Left ventricle myocardium inferior (tissue), 1 donor: ENCODE measurements at regions not wholly inside any gene's neighbourhood (a gene's known extent, or its start where the extent isn't known, plus 50 kb on each side); places are given as distances from the start of the nearest gene placed in this dataset.

ENCODE experiments used
- DNase-seq: peaks from one replicate; pipeline ENCODE4 v3.0.0-alpha.2; 2020
- H3K27ac ChIP-seq: fragments of 200-600 bp; replicated peaks from 2 replicates; pipeline ENCODE4 v1.8.0; 2021
- H3K27me3 ChIP-seq: fragments of 200-600 bp; 2 replicates; pipeline ENCODE4 v1.8.0; 2021; ENCODE audit warnings: low read depth
- H3K36me3 ChIP-seq: fragments of 200-600 bp; 2 replicates; pipeline ENCODE4 v1.8.0; 2021
- H3K4me1 ChIP-seq: fragments of 200-600 bp; 2 replicates; pipeline ENCODE4 v1.8.0; 2021
- H3K4me3 ChIP-seq: fragments of 200-600 bp; 2 replicates; pipeline ENCODE4 v1.8.0; 2021; ENCODE audit warnings: mild to moderate bottlenecking, moderate library complexity
- H3K9me3 ChIP-seq: fragments of 200-600 bp; replicated peaks from 2 replicates; pipeline ENCODE4 v1.8.0; 2021
- CTCF ChIP-seq: fragments of 200-600 bp; IDR thresholded peaks from 2 replicates; pipeline ENCODE4 v1.8.0; 2021; ENCODE audit warnings: antibody characterized with exemption, mild to moderate bottlenecking, borderline replicate concordance
- intact Hi-C: fragments of 100-400 bp; cut with micrococcal nuclease; formaldehyde crosslinking; loops from one replicate; pipeline ENCODE4 v1.11.0; 2022
- donor health status: DM: no; HTN: yes; CAD: no; lungs with severe emphysema.

GRCh38 chr6:153941768-153942167, 97.3 kb upstream of the OPRM1 start:
- DNase-seq: no peak
- no peaks in the 10 kb centered on the region for H3K4me1 ChIP-seq
- no peak overlapping the region for H3K27ac ChIP-seq
- H3K36me3 ChIP-seq: no peaks in the 10 kb centered on the region
- TF ChIP-seq CTCF: no peak
- H3K27me3 ChIP-seq: no peaks in the 10 kb centered on the region
- no peak overlapping the region for H3K4me3 ChIP-seq
- no peaks in the 10 kb centered on the region for H3K9me3 ChIP-seq
- intact Hi-C loops: no loop called here

- Histone ChIP-seq H3K9me3 (peaks cover 18% of the 10 kb centered on the region), H3K4me3 (no peak overlapping the region), H3K4me1 (no peaks in the 10 kb centered on the region), H3K27ac (no peak overlapping the region), H3K36me3 (no peaks in the 10 kb centered on the region), H3K27me3 (no peaks in the 10 kb centered on the region)
- DNase-seq: no peak
- no peak for TF ChIP-seq CTCF
- intact Hi-C loops: no loop called here
Measured at GRCh38 chr6:153938876-153939275, 100.2 kb upstream of the OPRM1 start.

- TF ChIP-seq CTCF: no peak
- H3K4me3 ChIP-seq: no peak overlapping the region
- H3K36me3 ChIP-seq: no peaks in the 10 kb centered on the region
- peaks cover 17% of the 10 kb centered on the region for H3K9me3 ChIP-seq
- H3K4me1 ChIP-seq: no peaks in the 10 kb centered on the region
- H3K27me3 ChIP-seq: no peaks in the 10 kb centered on the region
- H3K27ac ChIP-seq: no peak overlapping the region
- no peak for DNase-seq
- intact Hi-C loops: no loop called here
Measured at GRCh38 chr6:153931431-153931830, 107.6 kb upstream of the OPRM1 start.

GRCh38 chr6:153927867-153928266, 111.2 kb upstream of the OPRM1 start:
- no peak overlapping the region for H3K4me3 ChIP-seq
- no peak overlapping the region for H3K27ac ChIP-seq
- DNase-seq: no peak
- no peak for TF ChIP-seq CTCF
- intact Hi-C loops: no loop called here
- H3K27me3 ChIP-seq: no peaks in the 10 kb centered on the region
- H3K36me3 ChIP-seq: no peaks in the 10 kb centered on the region
- H3K9me3 ChIP-seq: no peaks in the 10 kb centered on the region
- H3K4me1 ChIP-seq: no peaks in the 10 kb centered on the region

GRCh38 chr6:153898360-153899059, 140.5 kb upstream of the OPRM1 start:
- H3K4me1 ChIP-seq: no peaks in the 10 kb centered on the region
- no peak overlapping the region for H3K27ac ChIP-seq
- intact Hi-C loops: no loop called here
- TF ChIP-seq CTCF: no peak
- H3K9me3 ChIP-seq: peaks cover 21% of the 10 kb centered on the region
- H3K4me3 ChIP-seq: no peak overlapping the region
- DNase-seq: no peak
- no peaks in the 10 kb centered on the region for H3K36me3 ChIP-seq
- no peaks in the 10 kb centered on the region for H3K27me3 ChIP-seq
